AG04449 (cell line): ENCODE measurements at regions not wholly inside any gene's neighbourhood (a gene's known extent, or its start where the extent isn't known, plus 50 kb on each side); places are given as distances from the start of the nearest gene placed in this dataset.
"Not testable (repeated sequence)": the region's sequence is repeated elsewhere in the genome, so short reads cannot be mapped to it uniquely, and the experiment has no call there.

ENCODE experiments used
- CTCF ChIA-PET: fragments of 350-600 bp; formaldehyde crosslinking; extraction: SDS; loops from one replicate; lab custom pipeline; 2021; ENCODE audit warnings: antibody characterized with exemption; lab: Yijun Ruan, JAX
- POLR2A ChIA-PET: fragments of 400-600, 350-600 bp; formaldehyde crosslinking; extraction: SDS; loops from one replicate; lab custom pipeline; 2020; ENCODE audit warnings: antibody characterized with exemption, inconsistent platforms; lab: Yijun Ruan, JAX
- DNase-seq: peaks from one replicate; pipeline ENCODE4 v3.0.0-alpha.2; 2010; ENCODE audit warnings: low read depth, low spot score
- H3K4me3 ChIP-seq: 2 replicates; pipeline ENCODE4 v1.5.1; 2011; ENCODE audit warnings: low read depth, mild to moderate bottlenecking, control low read depth, low read length
- CTCF ChIP-seq: IDR thresholded peaks from one replicate; pipeline ENCODE4 v1.5.1; 2011; ENCODE audit warnings: mild to moderate bottlenecking, moderate library complexity, low read length, control low read depth, inconsistent platforms; ENCODE audit not compliant: insufficient read depth; ENCODE audit errors: missing control alignments

- CTCF ChIA-PET = no interaction called here
- DNase-seq = no peak
- H3K4me3 ChIP-seq = no peak overlapping the region
- TF ChIP-seq CTCF = no peak
- POLR2A ChIA-PET = no interaction called here
Observed at GRCh38 chr17:70288540-70289290, 119.4 kb downstream of the KCNJ2 start.

GRCh38 chr17:70290770-70291169 lies 121.4 kb downstream of the KCNJ2 start:
- ChIA-PET CTCF (no interaction called here), POLR2A (no interaction called here)
- no peak for DNase-seq
- H3K4me3 ChIP-seq = no peak overlapping the region
- TF ChIP-seq CTCF = no peak

GRCh38 chr17:70292366-70292765 lies 123.0 kb downstream of the KCNJ2 start:
- POLR2A ChIA-PET = no interaction called here
- DNase-seq = no peak
- TF ChIP-seq CTCF = no peak
- CTCF ChIA-PET = no interaction called here
- H3K4me3 ChIP-seq = no peak overlapping the region

GRCh38 chr17:70293564-70294310 lies 124.4 kb downstream of the KCNJ2 start:
- CTCF ChIA-PET, DNase-seq, POLR2A ChIA-PET, H3K4me3 ChIP-seq: not testable (repeated sequence)

- H3K4me3 ChIP-seq = no peak overlapping the region
- POLR2A ChIA-PET = no interaction called here
- TF ChIP-seq CTCF = no peak
- CTCF ChIA-PET = no interaction called here
- no peak for DNase-seq
Observed at GRCh38 chr17:70295329-70295728, 126.0 kb downstream of the KCNJ2 start.

- no peak for DNase-seq
Observed at GRCh38 chr17:70295731-70296130, 126.4 kb downstream of the KCNJ2 start.

More at GRCh38 chr17:70295731-70296130, 126.4 kb downstream of the KCNJ2 start:
- ChIA-PET CTCF (no interaction called here), POLR2A (no interaction called here)
- TF ChIP-seq CTCF = no peak
- H3K4me3 ChIP-seq = no peak overlapping the region
